GM23338 (cell line): ENCODE measurements at regions not wholly inside any gene's neighbourhood (a gene's known extent, or its start where the extent isn't known, plus 50 kb on each side); places are given as distances from the start of the nearest gene placed in this dataset.

Source experiments
- ATAC-seq: fragments of 200-7000 bp; cut with Tn5 transposase; 3 replicates; pipeline ENCODE4 v1.9.1; 2020
- DNase-seq: peaks from one replicate; pipeline ENCODE4 v3.0.0-alpha.2; 2015; ENCODE audit warnings: low spot score
- H2AFZ ChIP-seq: fragments of 200-600 bp; sonication (generic); 2 replicates; pipeline ENCODE4 v1.8.0; 2016; ENCODE audit warnings: antibody characterized with exemption, mild to moderate bottlenecking, moderate library complexity
- H3F3A ChIP-seq: fragments of 200-600 bp; sonication (generic); replicated peaks from 2 replicates; pipeline ENCODE4 v1.8.0; 2017; ENCODE audit warnings: antibody characterized with exemption, mixed run types, low read depth
- H3K27ac ChIP-seq: fragments of 200-600 bp; sonication (generic); 2 replicates; pipeline ENCODE4 v1.6.1; 2016; ENCODE audit warnings: low read depth
- H3K27me3 ChIP-seq: fragments of 200-600 bp; sonication (generic); 2 replicates; pipeline ENCODE4 v1.8.0; 2016; ENCODE audit warnings: mild to moderate bottlenecking, mixed run types, moderate library complexity; ENCODE audit not compliant: insufficient read depth
- H3K36me3 ChIP-seq: fragments of 200-600 bp; sonication (generic); 2 replicates; pipeline ENCODE4 v1.8.0; 2016; ENCODE audit warnings: mild to moderate bottlenecking; ENCODE audit not compliant: insufficient read depth
- H3K4me1 ChIP-seq: fragments of 200-600 bp; sonication (generic); 2 replicates; pipeline ENCODE4 v1.8.0; 2016; ENCODE audit warnings: mild to moderate bottlenecking, moderate library complexity; ENCODE audit not compliant: insufficient read depth
- H3K4me2 ChIP-seq: fragments of 200-600 bp; sonication (generic); 2 replicates; pipeline ENCODE4 v1.7.1; 2017; ENCODE audit warnings: mixed run types
- H3K4me3 ChIP-seq: fragments of 200-600 bp; sonication (generic); 2 replicates; pipeline ENCODE4 v1.6.1; 2016; ENCODE audit warnings: mixed run types
- H3K79me2 ChIP-seq: fragments of 200-600 bp; sonication (generic); replicated peaks from 2 replicates; pipeline ENCODE4 v1.8.0; 2017; ENCODE audit warnings: mild to moderate bottlenecking; ENCODE audit not compliant: insufficient read depth
- H3K9me2 ChIP-seq: fragments of 200-600 bp; sonication (generic); 2 replicates; pipeline ENCODE4 v1.8.0; 2017; ENCODE audit not compliant: insufficient read depth
- H4K20me1 ChIP-seq: fragments of 200-600 bp; sonication (generic); replicated peaks from 2 replicates; pipeline ENCODE4 v1.8.0; 2017; ENCODE audit warnings: mild to moderate bottlenecking; ENCODE audit not compliant: insufficient read depth
- H3K27ac Mint-ChIP-seq: 2 replicates; pipeline ENCODE4 v1.8.0; 2020; ENCODE audit warnings: inconsistent platforms, mild to moderate bottlenecking, moderate library complexity, mixed read lengths
- H3K27me3 Mint-ChIP-seq: 3 replicates; pipeline ENCODE4 v1.8.0; 2022; ENCODE audit warnings: low read depth, mild to moderate bottlenecking, moderate library complexity, mixed read lengths, inconsistent platforms; ENCODE audit not compliant: insufficient read depth, poor library complexity
- H3K36me3 Mint-ChIP-seq: 3 replicates; pipeline ENCODE4 v1.8.0; 2021; ENCODE audit warnings: low read depth, mild to moderate bottlenecking, inconsistent platforms, moderate library complexity, mixed read lengths
- H3K4me1 Mint-ChIP-seq: 3 replicates; pipeline ENCODE4 v1.8.0; 2020; ENCODE audit warnings: mild to moderate bottlenecking, inconsistent platforms, mixed read lengths
- H3K4me3 Mint-ChIP-seq: 3 replicates; pipeline ENCODE4 v1.8.0; 2021; ENCODE audit warnings: moderate library complexity, mild to moderate bottlenecking, inconsistent platforms, mixed read lengths
- H3K9me3 Mint-ChIP-seq: 3 replicates; pipeline ENCODE4 v1.8.0; 2020; ENCODE audit warnings: moderate library complexity, mild to moderate bottlenecking, inconsistent platforms, mixed read lengths
- CREB1 ChIP-seq: fragments of 250-450 bp; sonication (Bioruptor Pico); IDR thresholded peaks from 2 replicates; pipeline ENCODE4 v1.5.0; 2020; ENCODE audit warnings: low read depth, mild to moderate bottlenecking, moderate library complexity
- EZH2 ChIP-seq: fragments of 200-600 bp; sonication (generic); IDR thresholded peaks from one replicate; pipeline ENCODE4 v1.8.0; 2017; ENCODE audit warnings: antibody characterized with exemption, mild to moderate bottlenecking, low read depth; ENCODE audit not compliant: unreplicated experiment
- EZH2phosphoT487 ChIP-seq: fragments of 200-600 bp; sonication (generic); IDR thresholded peaks from one replicate; pipeline ENCODE4 v1.8.1; 2018; ENCODE audit warnings: antibody characterized with exemption; ENCODE audit not compliant: unreplicated experiment
- JUNB ChIP-seq: IDR thresholded peaks from one replicate; pipeline ENCODE4 v1.6.1; 2016; ENCODE audit warnings: antibody characterized with exemption; ENCODE audit not compliant: unreplicated experiment
- NANOG ChIP-seq: IDR thresholded peaks from 2 replicates; pipeline ENCODE4 v1.6.1; 2016; ENCODE audit warnings: antibody characterized with exemption, borderline replicate concordance
- POLR2AphosphoS5 ChIP-seq: IDR thresholded peaks from 2 replicates; pipeline ENCODE4 v1.6.1; 2016; ENCODE audit warnings: antibody characterized with exemption, low read depth
- REST ChIP-seq: IDR thresholded peaks from one replicate; pipeline ENCODE4 v1.6.1; 2018; ENCODE audit warnings: antibody characterized with exemption; ENCODE audit not compliant: unreplicated experiment
- STAT1 ChIP-seq: IDR thresholded peaks from one replicate; pipeline ENCODE4 v1.6.1; 2016; ENCODE audit warnings: antibody characterized with exemption; ENCODE audit not compliant: unreplicated experiment
- ZNF114 ChIP-seq: fragments of 250-450 bp; sonication (Bioruptor Pico); IDR thresholded peaks from 2 replicates; pipeline ENCODE4 v1.5.0; 2020; ENCODE audit warnings: mild to moderate bottlenecking, moderate library complexity
- ZNF331 ChIP-seq: fragments of 250-450 bp; sonication (Bioruptor Pico); IDR thresholded peaks from 2 replicates; pipeline ENCODE4 v1.5.0; 2020; ENCODE audit warnings: low read depth, mild to moderate bottlenecking, moderate library complexity
- TF ChIP-seq, protein P1 (sequence below), 2 experiments: fragments of 200-600 bp in 1 of 2; sonication (generic) in 1 of 2; conservative IDR thresholded peaks; 2 replicates each; pipeline versions ENCODE4 v1.5.1 to v1.6.1; 2016 to 2017; ENCODE audit warnings: antibody characterized with exemption in 2 of 2, low read depth in 2 of 2, mild to moderate bottlenecking in 2 of 2, moderate library complexity in 1 of 2
- TF ChIP-seq, protein P2 (sequence below): fragments of 250-450 bp; sonication (Bioruptor Pico); IDR thresholded peaks from 2 replicates; pipeline ENCODE4 v1.5.0; 2020; ENCODE audit warnings: mild to moderate bottlenecking, moderate library complexity
- TF ChIP-seq, protein P3 (sequence below): IDR thresholded peaks from 2 replicates; pipeline ENCODE4 v1.6.1; 2016; ENCODE audit warnings: antibody characterized with exemption

GRCh38 chr4:133968174-133968573, 233.4 kb downstream of the PABPC4L start:
- Mint-ChIP-seq H3K4me3 (no peak overlapping the region), H3K9me3 (peaks cover 10% of the 10 kb centered on the region), H3K4me1 (peaks cover 2% of the 10 kb centered on the region), H3K27me3 (no peaks in the 10 kb centered on the region), H3K27ac (no peak overlapping the region), H3K36me3 (peaks cover 5% of the 10 kb centered on the region; the same call in 2 of the 3 replicates)
- Histone ChIP-seq H3K4me3 (no peak overlapping the region), H3F3A (no peaks in the 10 kb centered on the region), H4K20me1 (no peaks in the 10 kb centered on the region), H3K27ac (no peak overlapping the region), H3K4me2 (no peak overlapping the region), H3K36me3 (no peaks in the 10 kb centered on the region; the same call in 1 of the 2 replicates), H2AFZ (no peak overlapping the region), H3K79me2 (no peaks in the 10 kb centered on the region), H3K27me3 (no peaks in the 10 kb centered on the region), H3K9me2 (peaks cover 4% of the 10 kb centered on the region; the same call in 1 of the 2 replicates), H3K4me1 (no peaks in the 10 kb centered on the region)
- no peak for DNase-seq
- ATAC-seq, result no peak
- TF ChIP-seq CREB1 (CRISPR knock-in tag), result no peak
- no peak for TF ChIP-seq JUNB
- TF ChIP-seq STAT1, result no peak
- no peak for TF ChIP-seq ZNF331 (CRISPR knock-in tag)
- no peak for TF ChIP-seq POLR2AphosphoS5
- no peak for TF ChIP-seq EZH2phosphoT487
- no peak for TF ChIP-seq ZNF114
- no peak for TF ChIP-seq EZH2
- TF ChIP-seq, protein P1, sequence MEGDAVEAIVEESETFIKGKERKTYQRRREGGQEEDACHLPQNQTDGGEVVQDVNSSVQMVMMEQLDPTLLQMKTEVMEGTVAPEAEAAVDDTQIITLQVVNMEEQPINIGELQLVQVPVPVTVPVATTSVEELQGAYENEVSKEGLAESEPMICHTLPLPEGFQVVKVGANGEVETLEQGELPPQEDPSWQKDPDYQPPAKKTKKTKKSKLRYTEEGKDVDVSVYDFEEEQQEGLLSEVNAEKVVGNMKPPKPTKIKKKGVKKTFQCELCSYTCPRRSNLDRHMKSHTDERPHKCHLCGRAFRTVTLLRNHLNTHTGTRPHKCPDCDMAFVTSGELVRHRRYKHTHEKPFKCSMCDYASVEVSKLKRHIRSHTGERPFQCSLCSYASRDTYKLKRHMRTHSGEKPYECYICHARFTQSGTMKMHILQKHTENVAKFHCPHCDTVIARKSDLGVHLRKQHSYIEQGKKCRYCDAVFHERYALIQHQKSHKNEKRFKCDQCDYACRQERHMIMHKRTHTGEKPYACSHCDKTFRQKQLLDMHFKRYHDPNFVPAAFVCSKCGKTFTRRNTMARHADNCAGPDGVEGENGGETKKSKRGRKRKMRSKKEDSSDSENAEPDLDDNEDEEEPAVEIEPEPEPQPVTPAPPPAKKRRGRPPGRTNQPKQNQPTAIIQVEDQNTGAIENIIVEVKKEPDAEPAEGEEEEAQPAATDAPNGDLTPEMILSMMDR (conservative IDR thresholded peaks at IDR 0.05; ENCODE audit: low read depth in 2 of 2), result no peak
- TF ChIP-seq, protein P2, sequence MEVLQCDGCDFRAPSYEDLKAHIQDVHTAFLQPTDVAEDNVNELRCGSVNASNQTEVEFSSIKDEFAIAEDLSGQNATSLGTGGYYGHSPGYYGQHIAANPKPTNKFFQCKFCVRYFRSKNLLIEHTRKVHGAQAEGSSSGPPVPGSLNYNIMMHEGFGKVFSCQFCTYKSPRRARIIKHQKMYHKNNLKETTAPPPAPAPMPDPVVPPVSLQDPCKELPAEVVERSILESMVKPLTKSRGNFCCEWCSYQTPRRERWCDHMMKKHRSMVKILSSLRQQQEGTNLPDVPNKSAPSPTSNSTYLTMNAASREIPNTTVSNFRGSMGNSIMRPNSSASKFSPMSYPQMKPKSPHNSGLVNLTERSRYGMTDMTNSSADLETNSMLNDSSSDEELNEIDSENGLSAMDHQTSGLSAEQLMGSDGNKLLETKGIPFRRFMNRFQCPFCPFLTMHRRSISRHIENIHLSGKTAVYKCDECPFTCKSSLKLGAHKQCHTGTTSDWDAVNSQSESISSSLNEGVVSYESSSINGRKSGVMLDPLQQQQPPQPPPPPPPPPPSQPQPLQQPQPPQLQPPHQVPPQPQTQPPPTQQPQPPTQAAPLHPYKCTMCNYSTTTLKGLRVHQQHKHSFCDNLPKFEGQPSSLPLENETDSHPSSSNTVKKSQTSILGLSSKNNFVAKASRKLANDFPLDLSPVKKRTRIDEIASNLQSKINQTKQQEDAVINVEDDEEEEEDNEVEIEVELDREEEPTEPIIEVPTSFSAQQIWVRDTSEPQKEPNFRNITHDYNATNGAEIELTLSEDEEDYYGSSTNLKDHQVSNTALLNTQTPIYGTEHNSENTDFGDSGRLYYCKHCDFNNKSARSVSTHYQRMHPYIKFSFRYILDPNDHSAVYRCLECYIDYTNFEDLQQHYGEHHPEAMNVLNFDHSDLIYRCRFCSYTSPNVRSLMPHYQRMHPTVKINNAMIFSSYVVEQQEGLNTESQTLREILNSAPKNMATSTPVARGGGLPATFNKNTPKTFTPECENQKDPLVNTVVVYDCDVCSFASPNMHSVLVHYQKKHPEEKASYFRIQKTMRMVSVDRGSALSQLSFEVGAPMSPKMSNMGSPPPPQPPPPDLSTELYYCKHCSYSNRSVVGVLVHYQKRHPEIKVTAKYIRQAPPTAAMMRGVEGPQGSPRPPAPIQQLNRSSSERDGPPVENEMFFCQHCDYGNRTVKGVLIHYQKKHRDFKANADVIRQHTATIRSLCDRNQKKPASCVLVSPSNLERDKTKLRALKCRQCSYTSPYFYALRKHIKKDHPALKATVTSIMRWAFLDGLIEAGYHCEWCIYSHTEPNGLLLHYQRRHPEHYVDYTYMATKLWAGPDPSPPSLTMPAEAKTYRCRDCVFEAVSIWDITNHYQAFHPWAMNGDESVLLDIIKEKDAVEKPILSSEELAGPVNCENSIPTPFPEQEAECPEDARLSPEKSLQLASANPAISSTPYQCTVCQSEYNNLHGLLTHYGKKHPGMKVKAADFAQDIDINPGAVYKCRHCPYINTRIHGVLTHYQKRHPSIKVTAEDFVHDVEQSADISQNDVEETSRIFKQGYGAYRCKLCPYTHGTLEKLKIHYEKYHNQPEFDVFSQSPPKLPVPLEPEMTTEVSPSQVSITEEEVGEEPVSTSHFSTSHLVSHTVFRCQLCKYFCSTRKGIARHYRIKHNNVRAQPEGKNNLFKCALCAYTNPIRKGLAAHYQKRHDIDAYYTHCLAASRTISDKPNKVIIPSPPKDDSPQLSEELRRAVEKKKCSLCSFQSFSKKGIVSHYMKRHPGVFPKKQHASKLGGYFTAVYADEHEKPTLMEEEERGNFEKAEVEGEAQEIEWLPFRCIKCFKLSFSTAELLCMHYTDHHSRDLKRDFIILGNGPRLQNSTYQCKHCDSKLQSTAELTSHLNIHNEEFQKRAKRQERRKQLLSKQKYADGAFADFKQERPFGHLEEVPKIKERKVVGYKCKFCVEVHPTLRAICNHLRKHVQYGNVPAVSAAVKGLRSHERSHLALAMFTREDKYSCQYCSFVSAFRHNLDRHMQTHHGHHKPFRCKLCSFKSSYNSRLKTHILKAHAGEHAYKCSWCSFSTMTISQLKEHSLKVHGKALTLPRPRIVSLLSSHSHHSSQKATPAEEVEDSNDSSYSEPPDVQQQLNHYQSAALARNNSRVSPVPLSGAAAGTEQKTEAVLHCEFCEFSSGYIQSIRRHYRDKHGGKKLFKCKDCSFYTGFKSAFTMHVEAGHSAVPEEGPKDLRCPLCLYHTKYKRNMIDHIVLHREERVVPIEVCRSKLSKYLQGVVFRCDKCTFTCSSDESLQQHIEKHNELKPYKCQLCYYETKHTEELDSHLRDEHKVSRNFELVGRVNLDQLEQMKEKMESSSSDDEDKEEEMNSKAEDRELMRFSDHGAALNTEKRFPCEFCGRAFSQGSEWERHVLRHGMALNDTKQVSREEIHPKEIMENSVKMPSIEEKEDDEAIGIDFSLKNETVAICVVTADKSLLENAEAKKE, result no peak
- no peak for TF ChIP-seq NANOG
- TF ChIP-seq, protein P3, sequence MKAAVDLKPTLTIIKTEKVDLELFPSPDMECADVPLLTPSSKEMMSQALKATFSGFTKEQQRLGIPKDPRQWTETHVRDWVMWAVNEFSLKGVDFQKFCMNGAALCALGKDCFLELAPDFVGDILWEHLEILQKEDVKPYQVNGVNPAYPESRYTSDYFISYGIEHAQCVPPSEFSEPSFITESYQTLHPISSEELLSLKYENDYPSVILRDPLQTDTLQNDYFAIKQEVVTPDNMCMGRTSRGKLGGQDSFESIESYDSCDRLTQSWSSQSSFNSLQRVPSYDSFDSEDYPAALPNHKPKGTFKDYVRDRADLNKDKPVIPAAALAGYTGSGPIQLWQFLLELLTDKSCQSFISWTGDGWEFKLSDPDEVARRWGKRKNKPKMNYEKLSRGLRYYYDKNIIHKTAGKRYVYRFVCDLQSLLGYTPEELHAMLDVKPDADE, result no peak
- TF ChIP-seq REST, result no peak
